Cardiac muscle cell (in vitro differentiated cells and primary cell): ENCODE measurements at regions not wholly inside any gene's neighbourhood (a gene's known extent, or its start where the extent isn't known, plus 50 kb on each side); places are given as distances from the start of the nearest gene placed in this dataset.

Source experiments
- DNase-seq, 2 donors: peaks; one replicate each; pipeline versions ENCODE4 v3.0.0 to v3.0.0-alpha.2; 2010 to 2017; ENCODE audit warnings: low read depth in 1 of 2, low spot score in 1 of 2
- H3K27ac ChIP-seq: fragments of 200-600 bp; sonication (generic); 2 replicates; pipeline ENCODE4 v1.5.1; 2016
- H3K27me3 ChIP-seq: fragments of 200-600 bp; sonication (generic); 2 replicates; pipeline ENCODE4 v1.6.0; 2016; ENCODE audit warnings: control low read depth
- H3K36me3 ChIP-seq: fragments of 200-600 bp; sonication (generic); 2 replicates; pipeline ENCODE4 v1.5.1; 2016; ENCODE audit warnings: control low read depth
- H3K4me1 ChIP-seq: fragments of 200-600 bp; sonication (generic); 2 replicates; pipeline ENCODE4 v1.8.1; 2017; ENCODE audit warnings: low read depth, mild to moderate bottlenecking, mixed run types
- H3K4me3 ChIP-seq: fragments of 200-600 bp; sonication (generic); 2 replicates; pipeline ENCODE4 v1.5.1; 2016; ENCODE audit warnings: mild to moderate bottlenecking
- H3K9me3 ChIP-seq: fragments of 200-600 bp; sonication (generic); 2 replicates; pipeline ENCODE4 v1.5.1; 2017; ENCODE audit warnings: low read depth, mild to moderate bottlenecking, control low read depth
- TF ChIP-seq, protein P1 (sequence below): IDR thresholded peaks from 2 replicates; pipeline ENCODE4 v1.5.1; 2012; ENCODE audit warnings: low read depth, mild to moderate bottlenecking, low read length

DNA sequence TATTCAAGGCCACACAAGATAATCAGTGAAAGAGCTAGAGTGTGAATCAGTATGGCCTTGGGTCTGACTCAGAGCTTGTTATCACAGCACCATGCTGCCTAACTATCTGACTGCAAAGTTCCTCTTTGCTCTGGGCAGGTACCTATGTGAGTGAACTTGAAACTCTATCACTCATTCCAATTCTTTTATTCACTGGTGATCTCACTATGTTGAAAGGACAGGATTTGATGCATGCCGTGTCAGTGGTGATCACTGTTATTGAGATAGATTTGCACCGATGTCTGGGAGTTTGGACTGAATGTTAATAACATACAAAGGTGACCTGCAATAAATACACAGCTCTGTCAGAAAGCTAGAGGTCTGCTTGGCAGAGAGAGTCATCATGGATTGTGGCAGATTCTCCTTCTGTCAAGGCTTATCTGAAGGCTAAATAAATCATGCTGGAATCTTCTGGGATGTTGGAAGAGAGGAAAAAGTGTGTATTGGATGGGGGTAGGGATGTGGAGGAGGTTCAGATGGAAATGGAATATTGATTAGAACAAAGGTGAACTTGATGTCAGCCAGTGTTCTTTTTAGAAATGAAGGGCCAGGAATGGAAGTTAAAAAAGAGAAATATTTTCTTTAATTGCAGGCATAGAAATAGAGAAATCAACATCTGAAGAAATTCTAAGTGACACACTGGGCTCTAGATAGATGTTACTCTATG lies 91.8 kb upstream of the TNC start:
- Histone ChIP-seq H3K9me3 (no peaks in the 10 kb centered on the region), H3K27ac (no peak overlapping the region), H3K4me3 (no peak overlapping the region), H3K36me3 (no peaks in the 10 kb centered on the region), H3K4me1 (peaks cover 8% of the 10 kb centered on the region), H3K27me3 (no peaks in the 10 kb centered on the region)
- DNase-seq = no peak
- TF ChIP-seq, protein P1, sequence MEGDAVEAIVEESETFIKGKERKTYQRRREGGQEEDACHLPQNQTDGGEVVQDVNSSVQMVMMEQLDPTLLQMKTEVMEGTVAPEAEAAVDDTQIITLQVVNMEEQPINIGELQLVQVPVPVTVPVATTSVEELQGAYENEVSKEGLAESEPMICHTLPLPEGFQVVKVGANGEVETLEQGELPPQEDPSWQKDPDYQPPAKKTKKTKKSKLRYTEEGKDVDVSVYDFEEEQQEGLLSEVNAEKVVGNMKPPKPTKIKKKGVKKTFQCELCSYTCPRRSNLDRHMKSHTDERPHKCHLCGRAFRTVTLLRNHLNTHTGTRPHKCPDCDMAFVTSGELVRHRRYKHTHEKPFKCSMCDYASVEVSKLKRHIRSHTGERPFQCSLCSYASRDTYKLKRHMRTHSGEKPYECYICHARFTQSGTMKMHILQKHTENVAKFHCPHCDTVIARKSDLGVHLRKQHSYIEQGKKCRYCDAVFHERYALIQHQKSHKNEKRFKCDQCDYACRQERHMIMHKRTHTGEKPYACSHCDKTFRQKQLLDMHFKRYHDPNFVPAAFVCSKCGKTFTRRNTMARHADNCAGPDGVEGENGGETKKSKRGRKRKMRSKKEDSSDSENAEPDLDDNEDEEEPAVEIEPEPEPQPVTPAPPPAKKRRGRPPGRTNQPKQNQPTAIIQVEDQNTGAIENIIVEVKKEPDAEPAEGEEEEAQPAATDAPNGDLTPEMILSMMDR = no peak

GRCh38 chr9:115210699-115211098 lies 92.7 kb upstream of the TNC start:
- H3K36me3 ChIP-seq = no peaks in the 10 kb centered on the region
- DNase-seq = no peak
- no peak overlapping the region for H3K4me3 ChIP-seq
- no peak overlapping the region for H3K27ac ChIP-seq
- TF ChIP-seq, protein P1 = no peak
- no peaks in the 10 kb centered on the region for H3K9me3 ChIP-seq
- H3K27me3 ChIP-seq = no peaks in the 10 kb centered on the region
- peaks cover 8% of the 10 kb centered on the region for H3K4me1 ChIP-seq

DNA sequence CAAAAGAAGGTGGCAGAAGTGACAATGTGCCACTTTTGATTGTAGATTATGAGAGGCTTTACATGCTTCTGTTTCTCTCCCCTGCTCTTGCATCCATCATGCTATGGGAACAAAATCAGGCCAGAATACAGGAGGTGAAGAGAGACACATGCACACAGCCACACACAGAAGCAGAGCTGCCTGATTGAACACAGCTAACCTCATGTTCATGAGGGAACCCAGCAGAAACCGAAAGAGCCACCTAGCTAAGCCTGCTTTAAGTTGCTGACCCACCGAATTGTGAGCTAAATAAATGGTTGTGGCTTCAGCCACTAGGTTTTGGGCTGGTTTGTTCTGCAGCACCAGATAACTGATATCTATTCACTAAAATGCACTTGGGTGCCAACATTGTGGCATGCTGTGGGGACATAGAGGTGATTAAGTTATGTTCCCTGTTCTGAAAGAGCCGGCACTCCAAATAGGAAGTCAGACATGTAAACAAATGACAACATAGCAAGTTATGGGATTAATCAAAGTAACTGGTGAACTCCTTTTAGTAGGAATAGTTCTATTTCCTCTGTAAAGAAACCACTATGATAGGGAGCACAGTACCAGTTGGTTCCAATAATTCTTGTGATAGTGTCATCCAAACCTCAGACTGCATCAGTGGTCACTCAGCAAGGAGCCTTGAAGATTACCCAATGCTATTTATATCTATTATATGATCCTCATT lies 93.6 kb upstream of the TNC start:
- Histone ChIP-seq H3K27me3 (no peaks in the 10 kb centered on the region), H3K36me3 (no peaks in the 10 kb centered on the region), H3K4me3 (no peak overlapping the region), H3K27ac (no peak overlapping the region), H3K9me3 (no peaks in the 10 kb centered on the region), H3K4me1 (peaks cover 8% of the 10 kb centered on the region)
- peak in 1 of 2 donors; percentile 29 for DNase-seq
- TF ChIP-seq, protein P1 = no peak

- no peaks in the 10 kb centered on the region for H3K36me3 ChIP-seq
These were observed 94.2 kb upstream of the TNC start for GRCh38 chr9:115212125-115212605.

DNA sequence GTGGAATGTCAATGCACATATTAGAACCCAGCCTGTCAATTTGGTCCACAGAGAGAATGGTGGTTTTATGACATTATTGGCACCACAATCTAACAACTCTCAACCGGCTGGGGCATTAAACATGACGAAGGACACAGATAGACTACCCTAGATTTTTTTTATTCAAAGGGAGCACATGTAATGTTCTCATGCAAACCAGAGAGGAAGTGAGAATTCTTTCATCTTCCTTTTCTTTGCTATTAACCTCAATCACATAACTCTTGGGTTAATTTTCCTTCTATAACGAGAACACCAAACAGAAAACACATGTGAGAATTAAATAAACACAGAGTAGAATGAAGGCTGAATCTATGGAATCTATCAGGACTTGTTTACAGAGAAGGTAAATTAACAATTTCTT lies 94.9 kb upstream of the TNC start:
- no peak for DNase-seq
- TF ChIP-seq, protein P1 = no peak
- peaks cover 8% of the 10 kb centered on the region for H3K4me1 ChIP-seq
- H3K4me3 ChIP-seq = no peak overlapping the region
- H3K27me3 ChIP-seq = no peaks in the 10 kb centered on the region
- no peak overlapping the region for H3K27ac ChIP-seq
- no peaks in the 10 kb centered on the region for H3K9me3 ChIP-seq
- H3K36me3 ChIP-seq = no peaks in the 10 kb centered on the region

More at GRCh38 chr9:115212125-115212605, 94.2 kb upstream of the TNC start:
- Histone ChIP-seq H3K4me1 (peaks cover 8% of the 10 kb centered on the region), H3K27me3 (no peaks in the 10 kb centered on the region), H3K27ac (no peak overlapping the region), H3K4me3 (no peak overlapping the region), H3K9me3 (no peaks in the 10 kb centered on the region)
- TF ChIP-seq, protein P1 = no peak
- DNase-seq = no peak
